ENCODE measurements at regions not wholly inside any gene's neighbourhood (a gene's known extent, or its start where the extent isn't known, plus 50 kb on each side); places are given as distances from the start of the nearest gene placed in this dataset.

- Histone ChIP-seq H3K27ac (no peak overlapping the region), H3K9me3 (replicated peaks in 1 of 3) (no peaks in the 10 kb centered on the region), H3K4me3 (no peak overlapping the region), H3K4me1 (replicated peaks in 1 of 2) (no peaks in the 10 kb centered on the region), H3K36me3 (replicated peaks in 1 of 2) (no peaks in the 10 kb centered on the region), H3K27me3 (no peaks in the 10 kb centered on the region)
- no peak for DNase-seq
- 79 to 90% (median 84%) methylated on average over 2 of the region's 2 CpGs for WGBS, 4 donors
- intact Hi-C loops (cut with DNase I) = no loop called here
- TF ChIP-seq CTCF (IDR thresholded peaks at IDR 0.05) (no peak), POLR2A (IDR thresholded peaks at IDR 0.05) (no peak)
Measured at GRCh38 chr5:36815871-36816270, 60.7 kb upstream of the NIPBL start.

GRCh38 chr5:36820900-36821299 is 55.7 kb upstream of the NIPBL start:
- Histone ChIP-seq H3K4me1 (replicated peaks in 1 of 2) (no peaks in the 10 kb centered on the region), H3K27ac (no peak overlapping the region), H3K4me3 (no peak overlapping the region), H3K36me3 (replicated peaks in 1 of 2) (no peaks in the 10 kb centered on the region), H3K9me3 (replicated peaks in 1 of 3) (no peaks in the 10 kb centered on the region), H3K27me3 (no peaks in the 10 kb centered on the region)
- no peak for DNase-seq
- WGBS, 4 donors = 78 to 88% (median 83%) methylated on average over 6 of the region's 6 CpGs
- no peak for TF ChIP-seq POLR2A (IDR thresholded peaks at IDR 0.05)
- intact Hi-C loops (cut with DNase I) = no loop called here

GRCh38 chr5:36826694-36827093 is 49.9 kb upstream of the NIPBL start:
- no peak for DNase-seq
- no peaks in the 10 kb centered on the region for H3K27me3 ChIP-seq
- no peaks in the 10 kb centered on the region for H3K4me1 ChIP-seq (replicated peaks in 1 of 2)
- intact Hi-C loops (cut with DNase I) = no loop called here
- H3K4me3 ChIP-seq = no peak overlapping the region
- no peaks in the 10 kb centered on the region for H3K9me3 ChIP-seq (replicated peaks in 1 of 3)
- no peak overlapping the region for H3K27ac ChIP-seq
- 65 to 75% (median 69%) methylated on average over 2 of the region's 2 CpGs for WGBS, 4 donors
- H3K36me3 ChIP-seq (replicated peaks in 1 of 2) = no peaks in the 10 kb centered on the region
- TF ChIP-seq CTCF (IDR thresholded peaks at IDR 0.05) = no peak

All from adrenal gland (tissue), 9 donors.